MM.1S (cell line): ENCODE measurements at regions not wholly inside any gene's neighbourhood (a gene's known extent, or its start where the extent isn't known, plus 50 kb on each side); places are given as distances from the start of the nearest gene placed in this dataset.

ENCODE experiments used
- EZH2 ChIP-seq: fragments of 300-600 bp; sonication (generic); optimal IDR thresholded peaks from 2 replicates; pipeline ENCODE3; 2017; ENCODE audit warnings: low read depth, mild to moderate bottlenecking, antibody characterized with exemption, low read length, mixed read lengths
- EZH2phosphoT487 ChIP-seq: fragments of 300-600 bp; sonication (generic); IDR thresholded peaks from 2 replicates; pipeline ENCODE4 v1.6.1; 2018; ENCODE audit warnings: antibody characterized with exemption, low read length
- TF ChIP-seq, protein P1 (sequence below): fragments of 300-600 bp; sonication (generic); IDR thresholded peaks from 2 replicates; pipeline ENCODE4 v1.5.1; 2016; ENCODE audit warnings: antibody characterized with exemption, low read length, mixed read lengths

DNA sequence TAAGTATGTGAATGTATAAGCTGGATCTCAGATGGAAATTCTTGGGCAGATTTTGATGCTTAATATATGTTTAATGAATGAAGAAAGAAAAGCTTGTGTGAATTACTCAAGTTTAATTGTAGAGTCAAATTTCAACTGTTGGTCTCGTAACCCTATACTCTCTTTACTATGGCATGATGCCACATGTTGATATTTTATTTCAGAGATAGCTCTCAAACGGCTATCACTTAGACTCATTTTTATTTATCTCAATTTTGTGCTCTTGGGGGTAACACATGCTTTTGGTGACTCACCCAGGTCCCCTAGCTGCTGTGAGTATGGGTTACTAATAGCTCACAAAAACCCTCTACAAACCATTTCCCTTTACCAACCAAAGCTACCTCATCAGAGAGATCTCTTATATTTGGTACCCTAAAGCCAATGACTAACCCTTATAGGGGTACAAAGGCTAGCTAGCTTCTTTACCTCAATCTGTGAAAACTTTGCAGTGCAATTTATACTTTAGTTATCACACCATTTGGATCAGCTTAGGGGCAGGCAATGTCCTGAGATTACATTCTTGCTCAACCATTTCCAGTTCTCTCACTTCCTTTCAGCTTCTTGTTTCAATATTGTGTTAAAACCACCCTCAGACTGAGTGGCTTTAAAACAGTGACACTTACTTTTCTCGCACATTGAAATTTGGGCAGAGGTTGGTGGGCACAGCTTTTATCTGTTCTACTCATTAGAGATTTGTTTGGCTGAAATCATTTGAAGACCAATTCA lies 240.3 kb downstream of the CDH7 start:
- TF ChIP-seq, protein P1, sequence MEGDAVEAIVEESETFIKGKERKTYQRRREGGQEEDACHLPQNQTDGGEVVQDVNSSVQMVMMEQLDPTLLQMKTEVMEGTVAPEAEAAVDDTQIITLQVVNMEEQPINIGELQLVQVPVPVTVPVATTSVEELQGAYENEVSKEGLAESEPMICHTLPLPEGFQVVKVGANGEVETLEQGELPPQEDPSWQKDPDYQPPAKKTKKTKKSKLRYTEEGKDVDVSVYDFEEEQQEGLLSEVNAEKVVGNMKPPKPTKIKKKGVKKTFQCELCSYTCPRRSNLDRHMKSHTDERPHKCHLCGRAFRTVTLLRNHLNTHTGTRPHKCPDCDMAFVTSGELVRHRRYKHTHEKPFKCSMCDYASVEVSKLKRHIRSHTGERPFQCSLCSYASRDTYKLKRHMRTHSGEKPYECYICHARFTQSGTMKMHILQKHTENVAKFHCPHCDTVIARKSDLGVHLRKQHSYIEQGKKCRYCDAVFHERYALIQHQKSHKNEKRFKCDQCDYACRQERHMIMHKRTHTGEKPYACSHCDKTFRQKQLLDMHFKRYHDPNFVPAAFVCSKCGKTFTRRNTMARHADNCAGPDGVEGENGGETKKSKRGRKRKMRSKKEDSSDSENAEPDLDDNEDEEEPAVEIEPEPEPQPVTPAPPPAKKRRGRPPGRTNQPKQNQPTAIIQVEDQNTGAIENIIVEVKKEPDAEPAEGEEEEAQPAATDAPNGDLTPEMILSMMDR, result no peak
- TF ChIP-seq EZH2 (no peak), EZH2phosphoT487 (no peak)
